NOMO-1 (cell line): ENCODE measurements at regions not wholly inside any gene's neighbourhood (a gene's known extent, or its start where the extent isn't known, plus 50 kb on each side); places are given as distances from the start of the nearest gene placed in this dataset.

ENCODE experiments used
- DNase-seq, 2 experiments: peaks; one replicate each; lab custom pipeline; 2025; ENCODE audit not compliant: unreplicated experiment in 2 of 2; lab: John Stamatoyannopoulos, UW

DNA sequence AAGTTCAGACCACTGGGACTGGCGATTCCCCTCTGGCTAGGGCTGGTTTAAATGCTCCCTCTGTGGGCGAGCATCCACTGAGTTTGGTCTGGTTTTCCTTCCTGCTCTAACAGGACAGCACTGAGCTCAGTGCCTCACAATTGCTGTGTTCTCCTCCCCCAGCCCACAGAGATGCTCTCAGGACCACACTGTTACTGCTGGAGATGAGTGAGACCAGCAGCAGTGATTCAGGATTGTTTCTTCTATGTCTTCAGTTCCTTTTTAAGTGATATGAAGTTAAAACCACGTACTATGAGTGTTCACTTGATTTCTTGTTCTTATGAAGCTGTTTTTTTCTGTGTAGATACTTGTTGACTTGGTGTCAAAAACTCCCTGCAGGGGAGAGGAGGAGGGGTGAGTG is 180.4 kb upstream of the COL8A1 start:
- DNase-seq: no peak

DNA sequence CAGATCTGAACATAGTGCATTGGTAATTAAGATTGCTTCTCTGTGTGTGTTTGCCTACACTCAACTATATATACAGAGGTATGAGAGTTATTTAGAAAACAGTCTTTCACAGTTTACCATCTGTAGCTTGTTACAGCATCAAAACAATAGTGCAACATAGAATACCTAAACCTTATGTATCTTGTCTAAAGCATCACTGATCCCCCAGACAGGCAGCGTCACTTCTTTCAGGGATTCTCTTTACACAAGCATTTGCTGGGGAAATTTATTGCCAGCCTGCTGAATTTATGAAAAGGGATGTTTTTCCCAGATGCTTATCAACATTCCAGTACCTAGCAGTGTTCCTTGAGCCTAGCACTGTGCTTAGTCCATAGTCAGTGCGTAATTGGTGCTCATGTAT is 195.8 kb upstream of the COL8A1 start:
- DNase-seq: no peak

DNA sequence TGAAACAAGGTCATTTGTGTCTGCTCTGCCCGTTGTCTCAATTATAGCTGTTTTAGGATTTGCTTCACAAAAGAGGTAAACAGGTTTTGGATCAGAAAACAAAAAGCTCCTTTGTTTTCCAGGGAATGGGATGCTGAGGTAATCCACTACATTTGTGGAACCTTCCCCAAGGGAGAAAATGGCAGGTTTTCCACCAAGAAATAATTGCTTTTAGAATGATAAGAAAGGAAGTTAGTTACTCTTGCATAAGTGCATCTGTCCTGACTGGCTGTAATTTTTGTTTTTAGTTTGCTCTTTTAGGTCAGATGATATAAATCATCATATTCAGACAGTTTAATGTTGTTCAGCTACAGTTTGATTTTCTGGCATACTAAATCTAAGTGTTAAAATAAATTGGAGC is 198.5 kb upstream of the COL8A1 start:
- no peak for DNase-seq

DNA sequence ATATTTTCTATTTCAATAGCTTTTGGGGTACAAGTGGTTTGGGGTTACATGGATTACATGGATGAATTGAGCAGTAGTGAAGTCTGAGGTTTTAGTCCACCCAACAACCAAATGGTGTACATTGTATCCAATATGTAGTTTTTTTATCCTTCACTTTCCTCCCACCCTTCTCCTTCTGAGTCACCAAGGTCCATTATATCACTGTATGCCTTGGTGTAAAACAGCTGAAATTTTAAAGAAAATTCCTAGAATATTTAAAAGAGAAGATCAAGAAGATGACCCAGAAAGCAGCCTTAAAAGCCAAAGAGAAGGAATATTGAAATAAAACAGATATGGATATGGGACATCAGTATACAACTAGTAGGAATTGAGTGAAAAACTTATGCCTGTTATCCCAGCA is 204.2 kb upstream of the COL8A1 start:
- DNase-seq: no peak

DNA sequence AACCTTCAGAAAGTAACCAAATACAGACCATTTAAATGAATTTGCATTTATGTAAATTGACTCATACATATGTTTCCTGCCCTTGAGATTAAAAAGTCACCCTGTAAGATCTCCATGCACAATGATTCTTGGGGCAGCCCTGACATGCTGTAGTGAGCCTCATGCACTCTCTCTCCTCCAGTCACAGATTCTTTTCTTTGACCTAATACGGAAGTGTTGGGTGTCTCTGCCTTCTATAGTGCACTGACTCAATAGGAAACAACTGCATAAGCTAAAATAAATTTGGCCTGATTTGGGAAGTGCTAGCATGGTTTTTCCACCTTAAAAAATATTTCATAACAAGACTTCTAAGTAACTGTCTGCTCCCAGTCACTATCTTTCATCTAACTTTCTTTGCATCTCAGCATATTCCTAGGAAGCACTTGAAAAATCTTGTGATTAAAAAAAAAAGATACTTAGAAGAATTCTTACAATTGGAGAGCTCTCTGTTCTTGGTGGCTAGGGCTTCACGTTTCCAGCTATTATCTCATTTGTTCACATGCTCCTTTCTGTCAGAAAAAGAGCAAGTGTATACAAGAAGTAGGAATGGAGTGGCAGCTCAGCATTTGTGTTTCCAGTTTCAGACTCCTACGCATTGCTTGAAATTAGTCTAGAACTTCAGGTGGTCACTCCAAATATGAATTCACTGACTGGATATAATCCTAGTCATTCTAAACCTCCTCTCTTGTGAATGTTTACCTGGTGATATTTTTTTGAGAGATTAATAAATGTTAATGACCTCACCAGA is 207.9 kb upstream of the COL8A1 start:
- no peak for DNase-seq

DNA sequence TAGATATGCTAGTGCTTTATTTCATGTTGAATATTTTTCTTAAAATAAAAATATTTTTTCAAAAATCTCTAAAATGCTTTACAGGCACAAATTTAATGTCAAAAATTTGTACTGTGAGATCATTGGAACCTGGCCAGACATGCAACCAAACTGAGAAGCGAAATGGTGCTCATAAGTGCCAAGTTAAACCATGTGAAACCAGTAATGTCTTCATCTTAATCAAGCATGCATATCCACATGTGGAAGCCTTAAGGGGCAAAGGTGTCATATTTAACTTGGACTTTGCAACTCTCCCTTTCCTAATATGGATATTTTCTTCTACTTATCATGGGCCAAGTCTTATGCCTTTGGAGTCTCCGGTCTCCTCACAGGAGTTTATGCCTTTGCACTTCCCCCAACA is 208.9 kb upstream of the COL8A1 start:
- DNase-seq: no peak

DNA sequence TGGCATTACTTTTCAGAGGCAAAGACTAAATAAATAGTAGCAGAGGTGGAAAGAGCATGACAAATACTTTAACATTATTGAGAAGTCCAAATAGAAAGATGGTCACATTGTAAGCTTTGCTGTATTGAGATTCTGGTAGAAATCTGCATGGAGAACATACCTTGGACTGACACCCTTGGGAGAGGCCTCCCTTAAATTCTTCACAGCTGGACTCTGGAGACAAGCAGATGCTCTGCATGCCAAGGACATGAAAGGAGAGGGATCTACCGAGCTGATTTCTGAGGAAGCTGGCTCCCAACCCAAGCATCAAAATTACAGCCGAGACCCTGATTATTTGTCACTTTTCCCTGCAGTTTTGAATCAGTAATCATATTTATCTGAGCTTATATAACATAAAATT is 212.5 kb upstream of the COL8A1 start:
- no peak for DNase-seq

DNA sequence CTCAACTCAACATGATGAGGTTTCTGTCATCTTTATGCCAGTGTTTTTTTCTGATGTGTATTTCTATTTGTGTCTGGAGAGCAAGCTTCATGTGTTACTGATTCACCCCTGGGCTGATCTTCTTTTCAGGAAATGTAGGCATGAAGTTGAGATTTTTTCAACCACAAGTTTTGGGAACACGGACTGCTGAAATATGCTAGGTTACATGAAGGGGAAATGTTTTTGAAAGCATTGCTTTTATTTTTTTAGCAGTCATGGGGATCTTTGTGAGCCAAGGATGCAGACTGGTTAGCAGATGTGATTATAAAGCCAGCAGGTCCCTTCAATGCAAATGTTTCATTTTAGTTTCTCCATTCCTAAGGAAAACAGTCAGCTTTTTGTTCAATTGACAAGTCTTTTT is 219.3 kb upstream of the COL8A1 start:
- DNase-seq: no peak

DNA sequence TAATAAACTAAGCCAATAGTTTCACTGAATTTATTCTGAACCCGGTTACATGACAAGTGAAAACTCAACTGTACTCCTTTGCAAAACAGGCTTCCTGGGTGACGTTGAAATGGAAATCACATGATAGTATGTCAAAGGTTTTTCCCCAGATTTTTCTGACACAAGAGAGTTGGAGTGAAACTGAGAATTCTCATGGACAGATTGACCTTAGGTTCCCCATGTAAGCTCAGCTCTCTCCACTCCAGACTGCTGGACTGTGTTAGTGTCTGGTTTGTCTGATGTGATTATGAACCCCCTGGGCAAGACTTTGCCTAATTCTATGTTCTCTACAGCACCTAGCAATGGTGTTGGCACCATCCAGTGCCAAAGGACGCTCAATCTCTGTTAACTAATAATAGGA is 219.7 kb upstream of the COL8A1 start:
- no peak for DNase-seq

DNA sequence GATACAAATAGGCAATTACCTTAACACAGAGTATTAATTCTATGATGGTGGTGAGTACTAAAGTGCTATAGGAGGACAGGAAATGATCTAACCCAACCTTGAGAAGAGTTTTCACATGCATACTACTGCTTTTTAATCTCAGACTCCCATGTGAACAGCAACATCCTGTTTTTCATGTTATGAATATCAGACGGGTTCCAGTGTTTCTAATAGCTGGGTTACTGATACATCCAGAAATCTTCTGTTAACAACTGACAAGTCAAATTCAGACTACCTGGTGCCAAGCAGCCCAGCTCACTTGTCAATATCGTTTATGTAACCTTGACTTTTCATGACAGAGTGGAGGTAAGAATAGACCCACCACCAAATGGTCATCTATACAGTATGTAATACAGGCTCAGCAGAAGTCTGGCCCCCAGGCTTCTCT is 220.2 kb upstream of the COL8A1 start:
- no peak for DNase-seq

DNA sequence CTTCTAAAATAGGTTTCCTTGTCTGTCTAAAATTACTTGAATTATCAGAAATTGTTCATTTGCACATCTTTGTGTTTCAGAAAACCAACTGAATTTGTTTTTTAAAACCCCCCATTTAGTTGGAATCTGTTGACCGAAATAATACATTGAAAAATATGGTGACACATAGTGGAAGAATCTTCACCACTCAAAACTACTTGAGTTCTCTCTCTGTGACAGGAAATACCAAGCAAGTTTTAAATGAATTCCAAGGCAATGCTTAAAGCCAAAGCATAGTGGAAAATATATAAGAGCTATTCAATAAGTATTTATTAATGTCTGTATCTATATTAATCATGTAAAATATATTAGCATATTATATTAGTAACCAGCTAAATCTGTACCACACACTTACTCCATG is 224.9 kb upstream of the COL8A1 start:
- DNase-seq: no peak

DNA sequence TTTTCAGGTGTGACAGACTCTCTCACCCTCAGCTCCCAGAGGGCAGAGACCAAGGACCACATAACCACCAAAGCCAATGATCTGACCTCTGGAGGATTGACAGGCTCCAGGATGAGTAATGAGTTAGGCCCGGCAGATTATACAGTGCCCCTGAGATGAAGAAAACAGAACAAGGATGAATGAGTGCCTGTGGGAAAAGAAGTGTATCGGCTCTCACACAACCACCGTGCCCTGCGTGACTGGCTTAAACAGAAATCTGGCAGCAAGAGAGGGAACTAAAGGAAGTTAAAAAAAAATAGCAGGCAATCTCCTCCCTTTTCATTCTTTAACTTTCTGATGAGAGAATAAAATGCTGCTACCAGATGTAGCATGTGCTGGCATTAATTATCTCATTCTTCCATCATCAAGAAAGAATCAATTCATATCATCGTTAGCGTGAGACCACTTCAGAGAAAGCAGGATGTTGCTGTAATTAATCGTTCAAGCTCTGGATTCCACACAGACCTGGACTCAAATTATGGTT is 227.5 kb upstream of the COL8A1 start:
- DNase-seq: no peak

DNA sequence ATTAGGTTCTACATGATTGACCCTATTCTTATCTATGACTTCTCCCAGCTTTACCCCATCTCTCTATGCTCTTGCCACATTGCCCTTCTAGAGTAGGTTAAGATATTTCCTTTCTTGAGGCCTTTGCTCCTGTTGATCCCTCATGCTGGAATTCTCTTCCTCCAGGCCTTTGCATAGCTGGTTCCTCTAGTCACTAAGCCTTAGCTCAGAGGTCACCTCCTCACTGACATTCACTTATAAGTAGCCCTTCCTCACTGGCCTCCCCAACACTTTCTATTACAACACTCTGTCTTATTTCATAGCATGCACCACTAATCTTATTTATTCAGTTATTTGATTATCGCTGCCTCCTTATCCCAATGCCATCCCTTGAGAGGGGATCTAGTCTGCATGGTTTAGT is 228.4 kb upstream of the COL8A1 start:
- DNase-seq: no peak

DNA sequence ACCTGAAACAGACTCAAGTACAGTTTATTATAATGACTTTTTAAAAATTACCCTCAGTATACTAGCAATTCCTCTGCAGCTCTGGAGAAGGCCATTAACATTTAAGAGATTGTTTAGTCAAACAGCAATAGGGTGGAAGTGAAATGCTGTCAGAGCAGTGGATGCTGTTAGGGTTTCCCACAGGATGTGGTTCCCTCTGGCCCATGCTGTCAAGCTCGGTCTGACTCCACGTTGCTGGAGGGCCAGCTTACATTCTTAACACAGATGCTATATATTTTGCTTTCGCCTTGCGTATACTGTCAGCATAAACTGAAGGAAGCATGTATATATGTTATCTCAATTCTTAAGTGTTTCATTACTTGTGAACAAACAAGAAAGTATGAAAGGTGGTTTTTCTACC is 231.1 kb upstream of the COL8A1 start:
- DNase-seq: no peak

DNA sequence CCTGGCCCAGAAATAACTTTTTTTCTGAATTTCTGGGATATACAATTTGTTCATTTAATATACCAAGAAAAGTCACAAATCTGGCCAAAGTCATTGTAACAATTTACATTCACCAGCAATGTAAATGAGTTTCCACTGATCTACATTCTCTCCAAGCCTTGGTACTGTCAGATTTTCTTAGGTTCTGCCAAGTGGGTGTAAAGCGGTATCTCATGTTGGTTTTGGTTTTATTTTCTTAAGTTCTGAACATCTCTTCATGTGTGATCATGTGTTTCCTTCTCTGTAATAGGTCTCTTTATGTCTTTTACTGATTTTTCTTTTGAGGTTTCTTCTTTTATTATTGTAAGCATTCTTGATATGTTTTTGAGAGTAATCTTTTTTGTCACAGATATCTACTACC is 235.6 kb upstream of the COL8A1 start:
- no peak for DNase-seq

DNA sequence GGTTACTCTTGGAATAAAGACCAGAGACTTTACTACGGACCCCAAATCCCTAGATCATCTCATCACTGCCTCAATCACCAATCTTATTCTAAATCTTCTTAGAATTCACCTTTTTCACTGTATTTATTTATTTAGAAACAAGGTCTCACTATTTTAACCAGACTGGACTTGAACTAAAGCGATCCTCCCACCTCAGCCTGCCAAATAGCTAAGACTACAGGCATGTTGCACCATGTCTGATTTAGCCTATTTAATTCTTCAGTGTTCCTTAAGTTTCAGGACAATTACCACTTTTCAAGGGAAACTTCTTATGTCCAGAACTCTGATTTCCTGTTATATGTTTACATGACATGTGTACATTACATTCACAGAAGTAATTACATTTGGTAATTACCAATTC is 238.0 kb upstream of the COL8A1 start:
- DNase-seq: no peak

DNA sequence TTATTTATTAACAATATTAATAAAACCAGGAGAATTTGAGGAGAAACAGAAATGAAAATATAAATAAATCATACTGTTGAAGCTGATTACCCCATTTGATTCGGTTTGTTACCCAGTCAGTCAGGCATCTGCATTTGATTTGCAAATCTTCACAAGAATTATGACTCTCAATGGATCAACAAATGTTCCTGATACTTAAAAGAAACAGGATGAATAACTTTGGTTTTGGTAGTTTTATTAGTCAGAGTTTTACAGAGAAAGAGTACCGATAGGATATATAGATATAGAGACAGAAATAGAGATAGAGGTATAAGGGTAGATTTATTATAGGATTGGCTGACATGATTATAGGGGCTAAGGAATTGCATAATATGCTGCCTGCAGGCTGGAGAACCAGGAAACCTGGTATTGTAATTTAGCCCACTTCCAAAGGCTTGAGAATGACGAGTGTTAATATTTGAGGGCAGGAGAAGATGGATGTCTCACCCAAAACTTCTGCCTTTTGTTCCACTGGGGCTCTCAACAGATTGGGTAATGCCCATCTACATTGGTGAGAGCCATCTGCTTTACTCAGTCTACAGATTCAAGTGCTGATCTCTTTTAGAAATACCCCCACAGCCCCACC is 241.6 kb upstream of the COL8A1 start:
- DNase-seq: no peak

DNA sequence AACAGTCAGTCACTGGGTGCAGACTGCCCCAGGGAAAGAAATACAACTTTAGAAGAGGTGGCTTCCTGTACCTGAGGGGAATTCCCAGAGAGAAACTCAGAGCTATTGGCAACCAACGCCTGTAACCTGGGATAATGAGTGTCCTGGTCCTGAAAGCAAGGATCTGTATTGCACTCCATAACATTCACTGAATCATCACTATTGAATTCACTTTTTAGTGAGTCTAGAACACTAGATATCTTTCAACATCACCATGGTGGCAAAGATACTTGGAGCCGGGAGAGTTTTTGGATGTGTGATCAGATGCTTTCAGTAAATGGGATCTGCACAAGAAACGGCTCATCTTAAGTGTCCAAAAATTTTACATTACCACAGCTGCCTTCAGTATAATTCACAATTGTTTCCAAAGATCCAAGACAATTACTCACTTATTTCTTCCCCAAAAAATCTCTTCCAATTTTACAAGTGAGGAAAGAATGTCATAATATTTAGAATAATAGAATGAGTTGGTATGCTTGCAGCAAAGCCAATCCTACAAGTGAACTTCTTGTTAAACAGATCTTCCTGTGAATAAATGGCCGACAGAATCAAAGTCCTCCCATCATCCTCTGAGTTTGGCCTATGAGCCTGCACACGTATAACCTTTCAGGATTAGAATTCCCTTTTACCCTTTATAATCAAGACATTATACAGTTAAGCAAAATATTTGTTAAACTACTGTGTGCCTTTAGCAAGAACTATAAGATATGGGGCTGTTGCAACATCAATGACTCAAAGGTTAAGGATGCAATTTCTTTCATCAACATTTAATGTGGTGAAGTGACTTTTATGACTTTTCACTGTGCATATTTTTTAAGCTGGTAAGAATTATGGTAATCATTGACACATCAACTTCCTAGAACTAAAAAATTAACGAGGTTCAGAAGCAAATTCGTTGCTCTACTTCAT is 243.3 kb upstream of the COL8A1 start:
- DNase-seq: no peak

DNA sequence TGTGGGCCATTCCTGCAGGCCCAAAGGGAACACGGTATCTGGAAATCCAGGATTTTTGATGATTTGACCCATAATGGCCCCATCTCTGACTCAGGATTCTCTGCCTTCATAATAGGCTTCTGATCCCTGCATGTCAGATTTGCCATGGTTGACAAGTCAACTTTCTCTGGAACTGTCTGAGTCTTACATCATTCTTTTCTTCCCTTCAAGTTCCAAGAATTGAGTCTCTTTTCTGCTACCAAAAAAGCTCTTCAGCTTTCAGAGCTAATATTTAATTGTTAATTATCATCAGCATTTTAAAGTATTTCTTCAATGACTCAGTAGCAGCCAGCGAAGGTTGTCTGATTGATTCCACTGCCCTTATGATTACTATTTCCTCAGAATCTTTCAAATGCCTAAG is 244.4 kb upstream of the COL8A1 start:
- DNase-seq: no peak

DNA sequence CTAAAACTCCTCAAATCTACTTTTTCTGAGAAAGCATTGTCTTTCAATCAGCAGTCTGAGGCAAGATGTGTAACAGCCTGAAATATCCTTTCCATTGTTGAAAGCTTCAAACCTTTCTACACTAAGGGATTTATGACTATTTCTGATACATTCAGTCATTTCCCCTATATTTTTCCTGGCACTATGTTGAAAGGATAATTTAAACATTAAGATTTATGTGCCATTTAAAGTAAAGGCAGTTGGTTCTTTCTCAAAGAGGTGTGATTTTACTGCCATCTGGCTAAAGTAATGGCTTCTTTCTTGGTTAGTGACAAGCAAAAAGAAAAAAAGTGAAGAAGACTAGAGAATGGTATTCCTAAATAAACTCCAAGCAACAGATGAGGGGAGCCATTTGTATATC is 249.6 kb upstream of the COL8A1 start:
- no peak for DNase-seq

DNA sequence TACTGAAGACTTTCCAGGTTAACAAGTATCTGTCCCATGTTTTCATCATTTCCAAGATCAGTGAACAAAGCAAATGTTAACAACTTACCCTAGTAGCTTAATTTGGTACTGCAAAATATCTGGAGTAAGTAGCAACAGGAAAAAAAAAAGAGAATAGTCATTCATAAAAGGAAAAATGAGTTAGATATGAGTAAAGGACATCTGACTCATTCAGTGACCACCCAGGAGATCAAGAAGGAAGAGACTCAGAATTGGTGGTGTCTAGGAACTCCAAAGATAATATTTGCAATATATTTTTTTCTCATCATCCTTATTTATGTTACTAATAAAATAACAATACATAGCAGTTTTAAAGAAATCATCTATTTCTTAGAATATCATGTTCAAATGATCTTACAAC is 253.8 kb upstream of the COL8A1 start:
- no peak for DNase-seq
